H9 (cell line): ENCODE measurements at regions not wholly inside any gene's neighbourhood (a gene's known extent, or its start where the extent isn't known, plus 50 kb on each side); places are given as distances from the start of the nearest gene placed in this dataset.

ENCODE experiments used
- DNase-seq: peaks from one replicate; pipeline ENCODE4 v3.0.0-alpha.2; 2017
- H2AFZ ChIP-seq: one replicate; pipeline ENCODE4 v1.6.1; 2013; ENCODE audit warnings: mild to moderate bottlenecking, low read length, control low read depth, moderate library complexity
- H2AK5ac ChIP-seq: 2 replicates; pipeline ENCODE4 v1.6.1; 2013; ENCODE audit warnings: low read length, control low read depth, mixed read lengths; ENCODE audit not compliant: insufficient read length
- H2BK120ac ChIP-seq: one replicate; pipeline ENCODE4 v1.6.1; 2013; ENCODE audit warnings: low read depth, mild to moderate bottlenecking, low read length, control low read depth, inconsistent platforms; ENCODE audit not compliant: poor library complexity, severe bottlenecking
- H2BK12ac ChIP-seq: 2 replicates; pipeline ENCODE4 v1.6.1; 2013; ENCODE audit warnings: low read length, control low read depth, mixed read lengths, low read depth; ENCODE audit not compliant: insufficient read length
- H2BK15ac ChIP-seq: 2 replicates; pipeline ENCODE4 v1.6.1; 2013; ENCODE audit warnings: low read depth, low read length, control low read depth
- H2BK20ac ChIP-seq: one replicate; pipeline ENCODE4 v1.6.1; 2013; ENCODE audit warnings: low read depth, mild to moderate bottlenecking, low read length, control low read depth, inconsistent platforms; ENCODE audit not compliant: poor library complexity, severe bottlenecking
- H2BK5ac ChIP-seq: 2 replicates; pipeline ENCODE4 v1.6.1; 2013; ENCODE audit warnings: low read length, control low read depth, mixed read lengths; ENCODE audit not compliant: insufficient read length
- H3K14ac ChIP-seq: 2 replicates; pipeline ENCODE4 v1.6.1; 2013; ENCODE audit warnings: low read length, control low read depth; ENCODE audit not compliant: insufficient read depth
- H3K18ac ChIP-seq: 2 replicates; pipeline ENCODE4 v1.6.1; 2013; ENCODE audit warnings: low read depth, mild to moderate bottlenecking, mixed read lengths, low read length, control low read depth; ENCODE audit not compliant: insufficient read length
- H3K23ac ChIP-seq: 2 replicates; pipeline ENCODE4 v1.6.1; 2013; ENCODE audit warnings: low read length, control low read depth, mixed read lengths, low read depth; ENCODE audit not compliant: insufficient read length
- H3K23me2 ChIP-seq: 2 replicates; pipeline ENCODE4 v1.6.1; 2013; ENCODE audit warnings: low read depth, mild to moderate bottlenecking, mixed read lengths, low read length, control low read depth; ENCODE audit not compliant: insufficient read length, poor library complexity, severe bottlenecking
- H3K27ac ChIP-seq: 2 replicates; pipeline ENCODE4 v1.5.1; 2013; ENCODE audit warnings: low read length, control low read depth, mixed read lengths, low read depth; ENCODE audit not compliant: insufficient read length
- H3K27me3 ChIP-seq: 2 replicates; pipeline ENCODE4 v1.6.1; 2013; ENCODE audit warnings: low read length, control low read depth, inconsistent platforms; ENCODE audit not compliant: insufficient read depth
- H3K4ac ChIP-seq: 2 replicates; pipeline ENCODE4 v1.6.1; 2013; ENCODE audit warnings: low read depth, mild to moderate bottlenecking, control low read depth, inconsistent platforms, low read length, moderate library complexity
- H3K4me1 ChIP-seq: 2 replicates; pipeline ENCODE4 v1.6.1; 2013; ENCODE audit warnings: low read length, control low read depth, inconsistent platforms; ENCODE audit not compliant: insufficient read depth
- H3K4me2 ChIP-seq: 2 replicates; pipeline ENCODE4 v1.6.1; 2013; ENCODE audit warnings: low read length, control low read depth, mixed read lengths; ENCODE audit not compliant: insufficient read length, insufficient read depth
- H3K56ac ChIP-seq: 2 replicates; pipeline ENCODE4 v1.6.1; 2013; ENCODE audit warnings: low read depth, mild to moderate bottlenecking, mixed read lengths, low read length, control low read depth; ENCODE audit not compliant: insufficient read length
- H3K79me1 ChIP-seq: 2 replicates; pipeline ENCODE4 v1.6.1; 2013; ENCODE audit warnings: low read depth, mild to moderate bottlenecking, moderate library complexity, low read length, control low read depth, inconsistent platforms; ENCODE audit not compliant: insufficient read depth, poor library complexity, severe bottlenecking
- H3K79me2 ChIP-seq: 2 replicates; pipeline ENCODE4 v1.6.1; 2013; ENCODE audit warnings: low read length, control low read depth, inconsistent platforms; ENCODE audit not compliant: insufficient read depth
- H3K9ac ChIP-seq: 2 replicates; pipeline ENCODE4 v1.6.1; 2013; ENCODE audit warnings: low read length, control low read depth, mixed read lengths; ENCODE audit not compliant: insufficient read length; ENCODE audit errors: extremely low read depth
- H3K9me3 ChIP-seq: one replicate; pipeline ENCODE4 v1.6.1; 2013; ENCODE audit warnings: low read depth, low read length, inconsistent platforms; ENCODE audit not compliant: control insufficient read depth
- H3T11ph ChIP-seq: one replicate; pipeline ENCODE4 v1.6.1; 2013; ENCODE audit warnings: mild to moderate bottlenecking, low read length, control low read depth, inconsistent platforms
- H4K20me1 ChIP-seq: one replicate; pipeline ENCODE4 v1.6.1; 2013; ENCODE audit not compliant: control insufficient read depth, insufficient read length, insufficient read depth
- H4K5ac ChIP-seq: 2 replicates; pipeline ENCODE4 v1.6.1; 2013; ENCODE audit warnings: low read depth, mild to moderate bottlenecking, mixed read lengths, low read length, control low read depth; ENCODE audit not compliant: insufficient read length
- H4K8ac ChIP-seq: replicated peaks from 2 replicates; pipeline ENCODE4 v1.6.1; 2013; ENCODE audit warnings: low read length, control low read depth, mixed read lengths, low read depth; ENCODE audit not compliant: insufficient read length
- H4K91ac ChIP-seq: 2 replicates; pipeline ENCODE4 v1.6.1; 2013; ENCODE audit warnings: low read depth, mild to moderate bottlenecking, moderate library complexity, mixed read lengths, low read length, control low read depth; ENCODE audit not compliant: insufficient read length
- H3K27ac Mint-ChIP-seq, 3 experiments: 2 replicates in 2 of 3; 3 replicates in 1 of 3; pipeline ENCODE4 v1.8.0; 2020 to 2021; ENCODE audit warnings: mixed read lengths in 3 of 3, mild to moderate bottlenecking in 1 of 3, moderate library complexity in 1 of 3
- H3K27me3 Mint-ChIP-seq: 2 replicates; pipeline ENCODE4 v1.8.0; 2021; ENCODE audit warnings: low read depth, mild to moderate bottlenecking, moderate library complexity, mixed read lengths
- H3K36me3 Mint-ChIP-seq, 3 experiments: 2 replicates in 2 of 3; 3 replicates in 1 of 3; pipeline ENCODE4 v1.8.0; 2020 to 2021; ENCODE audit warnings: low read depth in 3 of 3, mixed read lengths in 3 of 3; ENCODE audit not compliant: insufficient read depth in 1 of 3
- H3K4me1 Mint-ChIP-seq, 2 experiments: 2 replicates each; pipeline ENCODE4 v1.8.0; 2020; ENCODE audit warnings: mixed read lengths in 2 of 2
- H3K4me3 Mint-ChIP-seq, 2 experiments: 2 replicates in 1 of 2; 3 replicates in 1 of 2; pipeline ENCODE4 v1.8.0; 2020 to 2021; ENCODE audit warnings: mild to moderate bottlenecking in 2 of 2, mixed read lengths in 2 of 2, moderate library complexity in 1 of 2
- H3K9me3 Mint-ChIP-seq, 2 experiments: 2 replicates in 1 of 2; 3 replicates in 1 of 2; pipeline ENCODE4 v1.8.0; 2020; ENCODE audit warnings: mild to moderate bottlenecking in 2 of 2, mixed read lengths in 2 of 2, moderate library complexity in 1 of 2
- WGBS: extraction: QIAGEN DNeasy Blood & Tissue Kit; methylation state at CpG from one replicate; pipeline ENCODE4 v1.1.7; 2013; ENCODE audit warnings: missing lambda C conversion rate, low lambda C conversion rate, mixed read lengths; ENCODE audit not compliant: insufficient read length; ENCODE audit errors: extremely low coverage; 5-methylcytosine and 5-hydroxymethylcytosine counted together
- TF ChIP-seq, protein P1 (sequence below): fragments of 200-600 bp; sonication (generic); conservative IDR thresholded peaks from 3 replicates; pipeline ENCODE4 v1.8.0; 2021; ENCODE audit warnings: antibody characterized with exemption, mild to moderate bottlenecking

GRCh38 chr6:90413396-90413795, 116.8 kb upstream of the BACH2 start:
- Histone ChIP-seq H3K4me1 (0 out of 2 replicates have a peak, but pooled peaks cover 2% of the 10 kb centered on the region), H4K20me1 (no peaks in the 10 kb centered on the region), H4K5ac (no peak overlapping the region), H2BK5ac (no peak overlapping the region), H3K4ac (no peak overlapping the region), H2BK15ac (no peak overlapping the region), H2BK20ac (no peak overlapping the region), H3T11ph (no peak overlapping the region), H2BK120ac (no peak overlapping the region), H3K27me3 (no peaks in the 10 kb centered on the region; the same call in 1 of the 2 replicates), H2AK5ac (no peak overlapping the region), H3K14ac (no peak overlapping the region), H3K79me2 (no peaks in the 10 kb centered on the region), H4K8ac (no peak overlapping the region), H3K23me2 (no peaks in the 10 kb centered on the region), H3K56ac (no peak overlapping the region), H4K91ac (no peak overlapping the region), H3K27ac (no peak overlapping the region), H2BK12ac (no peak overlapping the region), H2AFZ (no peak overlapping the region), H3K18ac (no peak overlapping the region), H3K4me2 (peak overlapping the region; percentile 37), H3K9ac (no peak overlapping the region), H3K79me1 (no peaks in the 10 kb centered on the region), H3K9me3 (no peaks in the 10 kb centered on the region), H3K23ac (no peak overlapping the region)
- DNase-seq, result no peak
- H3K9me3 Mint-ChIP-seq, result no peaks in the 10 kb centered on the region; a peak in 1 of 5 replicates
- H3K4me3 Mint-ChIP-seq, result peak overlapping the region; percentile 21 to 63; a peak in 4 of 5 replicates
- peaks cover 29 to 31% of the 10 kb centered on the region in 2 experiments for H3K4me1 Mint-ChIP-seq
- TF ChIP-seq, protein P1, sequence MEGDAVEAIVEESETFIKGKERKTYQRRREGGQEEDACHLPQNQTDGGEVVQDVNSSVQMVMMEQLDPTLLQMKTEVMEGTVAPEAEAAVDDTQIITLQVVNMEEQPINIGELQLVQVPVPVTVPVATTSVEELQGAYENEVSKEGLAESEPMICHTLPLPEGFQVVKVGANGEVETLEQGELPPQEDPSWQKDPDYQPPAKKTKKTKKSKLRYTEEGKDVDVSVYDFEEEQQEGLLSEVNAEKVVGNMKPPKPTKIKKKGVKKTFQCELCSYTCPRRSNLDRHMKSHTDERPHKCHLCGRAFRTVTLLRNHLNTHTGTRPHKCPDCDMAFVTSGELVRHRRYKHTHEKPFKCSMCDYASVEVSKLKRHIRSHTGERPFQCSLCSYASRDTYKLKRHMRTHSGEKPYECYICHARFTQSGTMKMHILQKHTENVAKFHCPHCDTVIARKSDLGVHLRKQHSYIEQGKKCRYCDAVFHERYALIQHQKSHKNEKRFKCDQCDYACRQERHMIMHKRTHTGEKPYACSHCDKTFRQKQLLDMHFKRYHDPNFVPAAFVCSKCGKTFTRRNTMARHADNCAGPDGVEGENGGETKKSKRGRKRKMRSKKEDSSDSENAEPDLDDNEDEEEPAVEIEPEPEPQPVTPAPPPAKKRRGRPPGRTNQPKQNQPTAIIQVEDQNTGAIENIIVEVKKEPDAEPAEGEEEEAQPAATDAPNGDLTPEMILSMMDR, result no peak
- WGBS, result no CpG with 5 or more reads among the region's 14 CpGs
- no peaks in the 10 kb centered on the region; a peak in 1 of 7 replicates for H3K36me3 Mint-ChIP-seq
- peaks cover 22% of the 10 kb centered on the region for H3K27me3 Mint-ChIP-seq
- no peak overlapping the region for H3K27ac Mint-ChIP-seq
